ENCODE measurements at regions not wholly inside any gene's neighbourhood (a gene's known extent, or its start where the extent isn't known, plus 50 kb on each side); places are given as distances from the start of the nearest gene placed in this dataset.
"Not testable (repeated sequence)": the region's sequence is repeated elsewhere in the genome, so short reads cannot be mapped to it uniquely, and the experiment has no call there.

DNA sequence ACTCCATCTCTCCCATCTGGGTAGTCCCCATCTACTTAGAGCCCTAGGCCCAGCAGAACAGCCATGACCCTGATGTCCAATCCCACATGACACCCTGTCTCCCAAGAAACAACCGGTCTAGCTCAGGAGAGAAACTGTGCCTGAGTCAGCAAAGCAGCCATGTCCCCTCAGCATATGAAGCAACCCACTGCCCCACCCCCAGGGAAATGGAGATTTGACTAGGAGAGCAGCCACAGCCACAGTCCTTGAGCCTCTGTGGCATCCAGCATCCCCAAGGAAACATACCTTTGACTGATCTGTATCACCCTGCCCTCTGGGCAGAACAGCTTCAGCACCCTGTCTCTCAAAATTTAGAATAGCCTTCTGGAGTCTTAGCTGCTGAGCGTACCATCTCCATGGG is 641.9 kb upstream of the FBXO33 start:
- DNase-seq = no peak

DNA sequence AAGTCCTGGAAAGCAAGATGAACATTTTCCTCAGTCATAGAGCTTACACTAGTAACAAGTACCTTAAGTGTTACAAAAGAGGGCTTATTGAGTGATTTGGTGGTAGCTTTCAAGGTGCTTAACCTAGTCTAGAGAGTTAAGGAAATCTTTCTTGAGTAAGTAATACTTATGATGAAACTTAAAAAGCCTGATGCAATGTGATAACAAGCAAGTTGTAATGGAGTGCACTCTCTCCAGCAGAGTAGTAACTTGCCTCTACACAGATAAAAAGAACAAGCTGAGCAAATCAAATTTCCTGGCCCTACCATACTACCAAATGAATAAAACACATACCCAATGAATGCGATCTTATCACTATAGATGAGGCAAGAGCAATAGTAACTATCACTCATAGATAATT is 639.9 kb upstream of the FBXO33 start:
- no peak for DNase-seq

DNA sequence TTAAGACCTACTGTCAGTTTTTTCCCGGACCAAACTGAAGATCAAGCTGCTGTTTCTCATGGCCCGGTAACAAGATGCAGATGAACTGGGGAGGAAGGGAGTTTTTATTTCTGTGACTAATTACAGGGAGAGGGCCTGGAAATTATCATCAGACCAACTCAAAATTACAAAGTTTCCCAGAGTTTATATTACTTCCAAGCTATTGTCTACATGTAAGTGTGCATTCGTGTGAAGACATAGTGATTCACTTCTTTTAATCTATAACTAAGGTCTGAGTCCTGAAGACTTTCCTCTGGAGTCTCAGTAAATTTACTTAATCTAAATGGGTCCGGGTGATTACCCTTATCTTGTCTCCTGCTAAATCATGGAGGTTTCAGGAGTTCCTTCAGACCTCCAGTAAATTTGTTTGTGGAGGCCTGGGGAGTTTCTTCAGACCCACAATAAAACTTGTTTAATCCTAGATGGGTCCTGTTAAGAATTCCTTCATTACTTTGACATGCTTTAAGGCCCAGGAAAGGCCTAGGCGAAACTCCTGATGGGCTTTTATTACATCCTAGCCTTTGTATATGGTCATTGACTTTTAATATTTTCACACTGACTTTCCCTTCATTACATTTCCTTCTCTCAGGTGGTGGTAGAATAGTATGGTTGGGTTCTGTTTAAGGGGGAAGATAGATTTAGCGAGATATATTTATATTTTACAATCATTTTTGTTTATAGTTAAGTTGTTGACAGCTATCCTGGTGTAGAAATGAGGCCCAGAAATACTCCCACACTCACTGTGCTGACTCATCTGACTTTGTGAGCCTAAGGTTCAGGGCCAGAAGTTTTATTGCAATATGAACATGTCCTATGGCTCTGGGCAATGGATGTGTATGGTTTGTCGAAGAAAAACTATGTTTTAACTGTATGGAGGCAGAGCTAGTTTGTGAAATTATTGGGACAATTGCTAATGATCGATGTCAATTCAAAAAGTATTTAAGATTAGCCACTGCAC is 627.0 kb upstream of the FBXO33 start:
- no peak for DNase-seq

DNA sequence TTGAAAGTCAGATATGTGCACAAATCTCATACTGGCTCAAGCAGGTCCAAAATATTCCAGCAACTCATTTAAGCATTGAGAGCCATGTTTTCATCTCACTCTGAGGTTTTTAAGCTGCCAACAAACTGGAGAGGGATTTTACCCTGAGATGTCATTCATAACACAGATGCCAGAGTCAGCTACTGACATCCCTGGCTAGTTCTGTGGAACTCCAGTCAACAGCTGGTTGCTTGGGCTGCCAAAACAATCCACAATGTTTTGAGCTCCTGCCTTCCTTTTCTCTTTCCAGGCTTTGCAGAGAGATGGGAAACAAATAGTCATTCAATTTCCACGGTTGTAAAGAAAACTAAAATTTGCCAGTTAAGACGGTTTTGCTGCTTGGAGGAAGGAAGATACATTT is 621.2 kb upstream of the FBXO33 start:
- DNase-seq = peak; percentile 63

DNA sequence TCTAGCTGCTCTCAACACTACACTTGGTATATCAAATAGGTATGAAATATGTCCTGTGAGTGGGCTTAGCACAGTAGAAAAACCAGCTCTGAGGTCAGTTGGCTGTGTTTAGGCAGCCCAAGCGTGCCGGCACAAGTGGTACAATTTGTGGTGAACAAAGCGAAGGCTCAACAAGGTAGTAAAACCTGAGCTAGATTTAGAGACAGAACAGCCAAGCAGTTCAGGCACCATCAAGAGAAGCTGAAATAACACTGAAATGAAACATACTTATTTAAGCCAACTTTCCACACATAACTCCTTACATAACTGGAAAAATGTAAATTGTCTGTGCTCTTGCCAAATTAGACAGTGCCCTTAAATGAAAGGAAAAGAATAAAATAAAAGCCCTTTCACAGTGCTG is 596.8 kb upstream of the FBXO33 start:
- DNase-seq = no peak

DNA sequence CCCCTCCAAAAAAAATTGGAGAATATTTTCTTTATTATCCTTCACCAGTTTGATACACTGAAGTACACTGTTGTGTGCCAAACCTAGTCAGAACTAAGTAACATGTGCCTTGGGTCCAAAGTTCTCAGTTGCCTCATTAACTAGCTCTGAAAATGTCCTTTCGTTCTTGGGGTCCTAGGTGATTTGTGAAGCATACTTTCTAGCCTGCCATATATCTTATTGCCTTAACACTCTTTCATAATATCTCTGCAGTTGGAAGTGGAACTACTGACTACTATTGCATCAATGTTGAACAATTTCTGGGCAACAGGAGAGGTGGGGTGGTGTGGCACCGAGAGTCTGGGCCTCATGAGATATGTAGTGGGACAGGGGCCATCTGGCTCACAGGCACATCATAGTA is 592.9 kb upstream of the FBXO33 start:
- DNase-seq = no peak

DNA sequence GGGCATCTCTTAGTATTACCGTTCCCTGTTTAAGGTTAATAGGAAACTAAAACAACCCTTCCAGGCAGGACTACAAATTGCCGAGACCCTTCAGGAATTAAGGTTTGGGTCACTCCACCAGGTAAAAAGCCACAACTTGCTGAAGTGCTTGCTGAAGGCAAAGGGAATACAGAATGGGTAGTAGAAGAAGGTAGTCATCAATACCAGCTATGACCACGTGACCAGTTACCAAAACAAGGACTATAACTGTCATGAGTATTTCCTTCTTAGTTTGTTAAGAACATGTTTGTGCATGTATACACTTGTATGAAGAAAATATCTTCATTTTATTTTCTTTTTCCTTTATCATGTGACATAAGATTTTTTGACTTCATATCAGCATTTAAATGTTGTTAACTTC is 578.7 kb upstream of the FBXO33 start:
- no peak for DNase-seq

DNA sequence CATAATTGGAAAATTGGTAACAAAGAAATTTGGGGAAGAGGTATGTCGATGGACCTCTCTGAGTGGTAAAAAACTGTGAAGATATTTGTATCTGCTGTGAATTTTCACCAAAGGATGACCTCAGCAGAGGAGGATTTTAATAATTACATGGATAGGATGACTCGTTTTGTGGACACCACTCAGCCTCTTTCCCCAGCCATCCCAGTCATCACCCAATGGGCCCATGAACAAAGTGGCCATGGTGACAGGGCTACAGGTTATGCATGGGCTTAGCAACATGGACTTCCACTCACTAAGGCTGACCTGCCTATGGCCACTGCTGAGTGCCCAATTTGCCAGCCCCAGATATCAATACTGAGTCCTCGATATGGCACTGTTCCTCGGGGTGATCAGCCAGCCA is 577.5 kb upstream of the FBXO33 start:
- DNase-seq = no peak

DNA sequence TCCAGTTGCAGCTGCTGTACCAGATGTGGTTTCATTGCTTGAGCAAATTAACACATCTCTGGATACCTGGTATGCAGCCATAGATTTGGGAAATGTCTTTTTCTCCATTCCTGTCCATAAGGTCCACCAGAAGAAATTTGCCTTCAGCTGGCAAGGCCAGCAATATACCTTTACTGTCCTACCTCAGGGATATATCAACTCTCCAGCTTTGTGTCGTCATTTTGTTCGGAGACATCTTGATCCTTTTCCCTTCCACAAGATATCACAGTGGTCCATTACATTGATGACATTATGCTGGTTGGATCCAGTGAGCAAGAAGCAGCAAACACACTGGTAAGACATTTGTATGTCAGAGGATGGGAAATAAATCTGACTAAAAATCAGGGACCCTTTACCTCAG is 576.1 kb upstream of the FBXO33 start:
- DNase-seq = not testable (repeated sequence)

DNA sequence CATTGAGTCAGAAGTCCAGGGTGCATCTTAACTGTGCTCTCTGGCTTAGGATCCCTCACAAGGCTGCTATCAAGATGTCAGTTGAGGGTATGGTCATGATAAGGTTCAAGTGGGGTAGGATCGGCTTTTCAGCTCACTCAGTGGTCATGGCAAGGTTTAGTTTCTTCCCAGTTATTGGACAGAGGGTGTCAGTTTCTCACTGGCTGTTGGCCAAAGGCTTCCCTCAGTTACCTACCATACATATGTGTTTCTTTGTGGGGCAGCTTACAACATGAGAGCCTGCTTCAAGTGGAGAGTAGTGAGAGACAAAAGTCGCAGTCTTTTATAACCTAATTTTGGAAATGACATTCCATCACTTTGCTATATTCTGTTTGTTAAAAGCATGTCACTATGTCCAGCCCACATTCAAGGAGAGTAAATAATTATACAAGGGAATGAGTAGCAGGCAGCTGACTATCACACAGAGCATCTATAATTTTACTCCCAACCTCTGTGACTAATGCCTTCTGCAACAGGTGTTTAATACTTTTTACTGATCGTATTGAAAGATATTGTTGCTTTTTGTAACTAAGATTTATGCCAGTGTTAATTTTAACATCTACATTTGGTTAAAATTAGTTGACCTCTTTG is 572.8 kb upstream of the FBXO33 start:
- DNase-seq = no peak

DNA sequence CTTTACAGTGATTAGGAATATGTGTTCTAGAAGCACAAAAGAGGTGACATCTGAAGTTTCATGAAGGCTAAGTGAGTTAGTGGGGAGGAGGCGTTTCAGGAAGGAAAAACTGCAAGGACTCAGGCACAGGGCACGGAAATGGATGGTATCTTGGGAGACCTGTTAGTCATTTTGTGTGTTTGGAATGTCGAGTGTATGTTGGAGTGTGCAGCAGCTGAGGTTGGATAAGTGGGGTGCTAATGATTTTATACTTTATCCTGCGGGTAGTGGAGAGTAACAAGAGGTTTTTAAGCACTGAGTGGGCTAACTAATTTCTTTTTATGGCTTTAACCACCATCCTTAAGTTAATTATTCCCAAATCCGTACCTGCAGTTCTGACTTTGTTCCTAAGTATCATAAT is 571.5 kb upstream of the FBXO33 start:
- peak; percentile 32 for DNase-seq

DNA sequence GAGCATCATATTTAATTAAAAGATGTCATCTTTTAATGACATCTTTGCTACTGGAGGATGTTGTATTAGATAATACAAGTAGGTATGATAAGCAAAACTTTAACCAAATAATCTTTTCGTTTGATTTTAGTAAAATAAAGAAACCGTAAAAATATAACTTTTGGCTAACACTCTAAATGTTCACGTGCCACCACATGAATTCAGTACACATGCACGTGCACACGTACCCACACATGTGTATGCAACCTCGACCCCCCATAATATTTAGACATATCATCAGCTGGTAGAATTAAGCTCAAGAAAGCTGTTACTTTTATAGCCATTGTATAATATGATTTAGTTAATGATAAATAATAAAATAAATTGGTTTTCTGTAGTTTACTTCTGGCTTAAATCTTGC is 566.6 kb upstream of the FBXO33 start:
- DNase-seq = no peak

DNA sequence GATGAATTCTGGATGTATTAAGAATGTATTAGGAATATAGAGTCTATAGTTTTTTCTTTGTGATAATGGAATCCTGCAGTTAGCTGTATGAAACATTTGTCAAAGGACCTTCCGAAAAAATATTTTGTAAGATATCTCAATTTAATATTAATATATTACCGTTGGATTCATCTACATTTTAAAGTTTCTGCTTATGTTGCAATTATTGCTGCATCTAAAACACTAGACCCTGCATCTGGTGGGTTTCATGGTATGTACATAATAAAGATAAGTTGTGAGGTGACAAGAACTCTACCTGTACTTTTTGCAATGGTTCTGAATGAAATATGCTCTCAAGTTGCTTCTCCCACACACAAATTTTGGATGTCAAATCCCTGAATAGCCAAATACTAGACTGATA is 565.9 kb upstream of the FBXO33 start:
- DNase-seq = no peak

DNA sequence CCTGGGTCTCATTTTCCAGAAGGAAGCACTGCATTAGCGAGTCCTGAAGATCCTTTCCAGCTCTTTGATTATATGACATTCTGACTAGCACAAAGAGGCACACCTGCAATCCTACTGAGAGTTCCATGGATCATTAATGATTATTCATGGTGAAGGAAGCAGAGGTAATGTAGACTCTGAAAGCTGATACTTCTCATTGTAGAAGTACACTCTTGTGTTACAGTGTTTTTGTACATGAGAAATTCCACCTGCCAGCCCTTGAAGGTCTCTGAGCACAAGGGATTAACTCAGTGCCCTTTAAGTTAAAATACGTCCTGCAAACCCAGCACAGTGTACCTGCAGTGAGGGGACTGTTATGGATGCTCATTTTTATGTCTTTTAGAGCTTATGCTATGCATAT is 558.8 kb upstream of the FBXO33 start:
- DNase-seq = no peak

DNA sequence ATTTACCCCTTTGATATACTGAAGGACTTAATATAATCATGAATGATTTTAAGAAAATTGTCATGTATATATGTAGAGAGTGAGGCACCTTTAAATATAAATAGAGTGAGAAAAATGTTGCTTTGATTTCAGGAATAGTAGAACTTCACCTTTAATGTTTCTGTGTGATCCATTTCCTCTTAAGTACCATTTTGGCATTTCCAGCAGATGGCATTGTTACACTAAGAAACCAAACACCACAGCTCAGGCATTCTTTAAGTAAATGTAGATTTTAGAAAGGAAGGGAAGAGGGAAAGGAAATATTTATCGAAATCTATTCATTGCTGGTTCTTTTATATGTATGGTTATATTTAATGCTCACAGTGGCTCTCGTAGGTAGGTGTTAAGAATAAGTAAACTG is 556.7 kb upstream of the FBXO33 start:
- peak; percentile 70 for DNase-seq

DNA sequence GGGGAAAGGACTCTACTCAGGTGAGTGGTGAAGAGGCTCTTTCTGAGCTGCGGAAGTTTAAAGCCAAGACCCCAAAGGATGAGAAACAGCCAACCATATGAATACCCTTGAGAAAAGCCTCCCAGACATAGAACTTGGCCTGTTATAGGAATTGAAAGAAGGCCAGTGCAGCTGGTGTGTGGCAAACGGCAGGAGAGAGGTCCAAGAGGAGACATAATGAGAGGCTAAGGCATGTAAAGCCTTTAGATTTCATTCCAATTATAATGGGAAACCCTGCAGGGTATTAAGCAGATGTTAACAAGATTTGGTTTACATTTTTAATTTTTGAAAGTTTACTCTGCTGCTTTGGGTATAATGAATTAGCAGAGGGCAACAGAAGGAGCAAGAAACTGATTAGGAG is 552.1 kb upstream of the FBXO33 start:
- peak; percentile 4 for DNase-seq

DNA sequence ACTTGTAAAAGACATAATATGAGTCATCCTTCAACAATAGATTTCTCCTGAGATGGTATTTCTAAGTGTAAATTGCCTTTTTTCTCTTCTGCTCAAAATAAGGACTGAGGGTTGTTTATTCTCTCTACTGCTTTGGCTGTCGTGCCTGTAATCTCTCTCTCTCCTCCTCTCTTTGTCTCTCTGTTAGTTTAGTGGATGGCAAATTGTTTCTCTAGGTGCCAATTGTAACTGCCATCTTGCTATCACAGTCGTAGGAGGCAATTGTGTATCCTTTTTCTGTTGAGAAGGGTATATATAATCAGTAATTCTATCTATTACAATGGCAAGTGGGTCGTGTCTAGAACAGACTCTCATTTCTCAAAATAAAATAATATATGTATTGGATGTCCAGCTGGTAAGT is 545.0 kb upstream of the FBXO33 start:
- DNase-seq = no peak

DNA sequence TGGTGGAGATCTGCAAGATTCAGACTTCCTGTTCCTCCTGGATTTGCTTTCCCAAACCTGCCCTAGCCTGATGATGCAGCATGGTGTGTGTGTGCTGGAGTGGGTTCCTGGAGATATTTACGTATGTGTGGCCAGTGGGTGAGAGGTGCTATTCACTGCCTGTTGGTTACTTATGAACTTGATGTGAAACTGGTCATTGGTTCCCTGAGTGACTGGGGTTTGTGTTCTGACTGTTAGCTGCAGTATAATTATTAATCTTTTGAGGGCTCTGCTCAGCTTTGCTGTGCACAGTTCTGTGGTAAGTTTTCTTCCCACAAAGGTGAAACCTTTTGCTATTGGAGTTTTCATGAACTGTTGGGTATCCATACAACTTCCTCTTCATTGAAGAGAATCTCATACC is 541.8 kb upstream of the FBXO33 start:
- DNase-seq = no peak

DNA sequence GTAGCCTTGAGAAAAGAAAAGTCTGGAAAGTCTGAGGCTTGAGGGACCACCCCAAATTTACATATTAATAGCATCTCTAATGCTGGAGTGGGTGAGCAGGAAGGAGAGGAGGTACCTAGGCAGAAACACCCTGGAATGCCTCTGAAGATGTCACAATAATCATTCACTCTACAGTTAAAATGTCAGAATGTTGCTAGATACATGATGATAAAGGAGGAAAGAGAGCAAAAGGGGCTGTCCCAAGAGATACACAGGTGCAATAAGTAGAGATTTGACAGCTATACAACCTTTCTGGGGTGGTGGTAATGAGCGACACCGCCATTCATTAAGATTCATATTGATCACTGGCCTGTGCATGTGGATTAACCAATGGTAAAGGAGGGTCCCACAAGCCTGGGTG is 540.5 kb upstream of the FBXO33 start:
- DNase-seq = no peak

DNA sequence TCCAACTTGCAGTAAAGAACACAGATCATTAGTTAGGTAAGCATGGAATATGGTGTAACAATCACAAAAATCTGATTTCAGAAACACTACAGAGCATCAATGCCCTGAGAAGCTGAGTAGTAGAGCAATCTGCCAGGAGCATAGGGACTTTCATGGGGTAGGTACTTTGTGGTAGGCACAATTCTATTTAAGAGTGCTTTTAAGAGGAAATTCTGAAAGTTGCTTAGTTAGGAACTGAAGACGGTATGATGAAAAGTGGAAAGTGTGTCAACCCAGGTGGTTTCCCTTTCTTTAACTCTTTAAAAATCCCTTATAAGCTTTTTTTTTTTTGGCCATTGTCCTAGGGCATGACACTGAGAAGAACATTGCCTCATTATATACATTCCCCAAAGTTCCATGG is 535.7 kb upstream of the FBXO33 start:
- DNase-seq = no peak

DNA sequence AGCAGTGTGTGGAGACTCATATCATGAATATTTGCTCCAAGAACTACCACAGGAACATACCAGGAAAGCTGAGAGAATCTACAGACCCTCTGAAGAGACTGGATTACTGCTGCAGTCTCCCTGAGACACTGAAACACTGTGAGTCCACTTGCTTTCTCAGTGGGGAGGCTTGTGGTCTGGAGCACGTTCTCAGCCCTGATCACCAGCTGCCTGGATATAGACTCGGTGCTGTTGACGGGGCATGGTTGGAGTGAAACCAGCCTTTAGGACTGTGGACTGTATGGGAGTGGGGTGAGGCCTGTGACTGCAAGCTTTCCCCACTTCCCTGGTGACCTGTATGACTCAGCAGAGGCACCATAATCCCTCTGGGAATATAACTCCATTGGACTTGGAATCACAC is 525.8 kb upstream of the FBXO33 start:
- no peak for DNase-seq

DNA sequence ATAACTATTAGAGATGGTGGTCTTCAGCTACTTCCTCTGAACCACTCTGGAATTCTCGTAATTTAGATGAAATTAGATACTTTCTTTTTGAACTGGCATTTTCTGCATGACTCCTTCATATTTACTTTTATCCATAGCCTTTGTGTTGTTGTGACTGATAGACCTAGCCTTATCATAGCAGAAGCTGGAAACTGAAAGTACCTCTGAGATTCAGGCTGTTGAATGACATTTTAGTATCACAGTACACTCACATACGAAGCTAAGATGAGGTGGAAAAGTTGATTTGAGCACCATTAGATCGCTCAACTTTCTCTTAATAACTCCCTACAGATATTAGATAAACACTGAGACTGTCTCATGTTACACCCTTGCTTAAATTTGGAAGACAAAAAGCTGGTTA is 525.1 kb upstream of the FBXO33 start:
- no peak for DNase-seq

DNA sequence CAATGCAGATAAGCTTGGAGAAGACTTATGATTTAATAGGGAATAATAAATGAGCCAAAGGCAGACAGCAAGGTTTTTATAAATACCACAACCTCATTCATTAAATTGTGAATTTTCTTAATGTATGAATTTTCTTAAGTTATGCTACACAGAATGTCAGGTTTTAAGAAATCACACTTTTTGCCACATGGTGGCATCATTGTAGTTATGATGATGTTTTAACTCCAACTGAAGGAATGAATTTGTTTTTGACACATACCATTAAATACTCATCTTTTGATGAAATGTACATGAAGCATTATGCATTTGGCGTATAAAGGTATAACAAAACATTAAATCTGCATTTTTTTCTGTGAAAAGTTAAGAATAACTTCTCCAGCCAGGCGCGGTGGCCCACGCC is 524.1 kb upstream of the FBXO33 start:
- DNase-seq = peak; percentile 0

DNA sequence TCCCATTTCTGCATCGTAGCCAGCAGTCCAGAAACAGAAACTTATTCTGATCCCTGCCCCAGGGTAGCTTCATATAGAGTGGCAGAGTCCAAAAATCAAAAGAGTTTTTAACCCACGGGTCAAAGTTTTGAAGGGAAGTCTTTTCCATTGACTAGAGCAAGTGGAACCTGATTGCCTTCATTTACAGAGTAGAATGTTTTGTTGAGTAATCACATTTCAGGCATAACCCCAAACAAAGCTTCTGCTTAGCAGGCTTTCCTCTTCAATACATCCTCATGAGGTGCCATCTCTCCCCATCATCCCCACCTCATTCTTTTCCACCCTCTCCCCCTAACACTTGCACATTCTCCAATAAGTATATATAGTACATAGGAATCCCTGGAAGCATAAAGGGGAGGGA is 516.0 kb upstream of the FBXO33 start:
- no peak for DNase-seq

DNA sequence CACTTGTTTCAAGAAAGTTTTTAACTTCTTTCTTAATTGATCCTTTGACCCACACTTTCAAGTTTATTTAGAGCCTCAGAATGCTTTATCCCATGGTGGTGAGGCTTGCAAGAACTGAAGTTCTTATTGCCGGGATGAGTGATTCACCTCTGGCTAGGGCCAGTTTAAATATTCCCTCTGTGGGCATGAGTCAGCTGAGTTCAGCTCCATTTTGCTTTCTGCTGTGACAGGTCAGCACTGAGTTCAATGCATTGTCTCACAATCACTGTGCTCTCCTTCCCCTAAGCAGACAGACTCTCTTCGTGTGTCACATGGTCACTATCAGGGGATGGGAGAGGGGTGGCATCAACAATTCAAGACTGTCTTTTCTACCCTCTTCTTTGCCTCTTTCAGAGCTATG is 514.6 kb upstream of the FBXO33 start:
- no peak for DNase-seq
